ENCODE measurements at regions not wholly inside any gene's neighbourhood (a gene's known extent, or its start where the extent isn't known, plus 50 kb on each side); places are given as distances from the start of the nearest gene placed in this dataset.

Small RNAs in the stretch of these regions (small RNA-seq; reads per million reads assigned to genes)
- 0 reads per million in 7 experiments for gene AC008740.2

All from SK-N-SH (cell line).